Left renal cortex interstitium (tissue), 4 donors: ENCODE measurements at regions not wholly inside any gene's neighbourhood (a gene's known extent, or its start where the extent isn't known, plus 50 kb on each side); places are given as distances from the start of the nearest gene placed in this dataset.
A peak's percentile ranks its signal among the peaks of the same experiment; 100 is the strongest.

Experiments used
- DNase-seq, 4 donors: peaks; one replicate each; pipeline ENCODE4 v3.0.0-alpha.2; 2013; ENCODE audit warnings: low read depth in 4 of 4, low spot score in 2 of 4, missing footprints in 1 of 4

GRCh38 chr9:113695901-113696300 lies 180.2 kb upstream of the ZNF618 start:
- DNase-seq = no peak

GRCh38 chr9:113701774-113702755 lies 174.0 kb upstream of the ZNF618 start:
- DNase-seq = no peak

- DNase-seq = no peak
Observed at GRCh38 chr9:113705306-113705927, 170.7 kb upstream of the ZNF618 start.

GRCh38 chr9:113705928-113706519 lies 170.1 kb upstream of the ZNF618 start:
- no peak for DNase-seq

GRCh38 chr9:113707953-113708695 lies 168.0 kb upstream of the ZNF618 start:
- no peak for DNase-seq

- no peak for DNase-seq
Observed at GRCh38 chr9:113708821-113709713, 167.0 kb upstream of the ZNF618 start.

- no peak for DNase-seq
Observed at GRCh38 chr9:113709721-113710120, 166.4 kb upstream of the ZNF618 start.

- DNase-seq = no peak
Observed at GRCh38 chr9:113711251-113711650, 164.9 kb upstream of the ZNF618 start.

GRCh38 chr9:113712053-113712452 lies 164.1 kb upstream of the ZNF618 start:
- no peak for DNase-seq

- DNase-seq = no peak
Observed at GRCh38 chr9:113715086-113715485, 161.0 kb upstream of the ZNF618 start.

- no peak for DNase-seq
Observed at GRCh38 chr9:113719919-113720318, 156.2 kb upstream of the ZNF618 start.

- DNase-seq = no peak
Observed at GRCh38 chr9:113720495-113720894, 155.6 kb upstream of the ZNF618 start.

- DNase-seq = no peak
Observed at GRCh38 chr9:113721856-113722255, 154.3 kb upstream of the ZNF618 start.

GRCh38 chr9:113724202-113724601 lies 151.9 kb upstream of the ZNF618 start:
- DNase-seq = no peak

- no peak for DNase-seq
Observed at GRCh38 chr9:113728989-113729388, 147.1 kb upstream of the ZNF618 start.

GRCh38 chr9:113734826-113735225 lies 141.3 kb upstream of the ZNF618 start:
- no peak for DNase-seq

GRCh38 chr9:113737517-113738271 lies 138.4 kb upstream of the ZNF618 start:
- DNase-seq = peak; percentile 34 to 77 (median 43)

- DNase-seq = no peak
Observed at GRCh38 chr9:113738496-113738892, 137.6 kb upstream of the ZNF618 start.
